EL (cell line): ENCODE measurements at regions not wholly inside any gene's neighbourhood (a gene's known extent, or its start where the extent isn't known, plus 50 kb on each side); places are given as distances from the start of the nearest gene placed in this dataset.
"Not testable (repeated sequence)": the region's sequence is repeated elsewhere in the genome, so short reads cannot be mapped to it uniquely, and the experiment has no call there.

ENCODE experiments used
- DNase-seq: peaks from one replicate; pipeline ENCODE4 v3.0.0-alpha.2; 2016

GRCh38 chr10:22824520-22824919 lies 103.3 kb upstream of the ARMC3 start:
- no peak for DNase-seq

GRCh38 chr10:22823109-22823508 lies 104.7 kb upstream of the ARMC3 start:
- DNase-seq: peak; percentile 93

- not testable (repeated sequence) for DNase-seq
These were observed 105.9 kb upstream of the ARMC3 start for GRCh38 chr10:22821921-22822320.

GRCh38 chr10:22821501-22821900 lies 106.4 kb upstream of the ARMC3 start:
- DNase-seq: peak; percentile 84

- DNase-seq: peak; percentile 95
These were observed 101.9 kb upstream of the PIP4K2A start for GRCh38 chr10:22816298-22816653.

GRCh38 chr10:22810643-22811465 lies 96.5 kb upstream of the PIP4K2A start:
- no peak for DNase-seq

- DNase-seq: no peak
These were observed 92.9 kb upstream of the PIP4K2A start for GRCh38 chr10:22807238-22807637.

GRCh38 chr10:22805304-22805703 lies 90.9 kb upstream of the PIP4K2A start:
- peak; percentile 80 for DNase-seq

GRCh38 chr10:22803261-22803885 lies 89.0 kb upstream of the PIP4K2A start:
- peak; percentile 83 for DNase-seq

GRCh38 chr10:22801785-22802184 lies 87.4 kb upstream of the PIP4K2A start:
- no peak for DNase-seq

- DNase-seq: not testable (repeated sequence)
These were observed 83.4 kb upstream of the PIP4K2A start for GRCh38 chr10:22797796-22798195.

GRCh38 chr10:22795546-22795945 lies 81.2 kb upstream of the PIP4K2A start:
- DNase-seq: no peak

- DNase-seq: no peak
These were observed 77.8 kb upstream of the PIP4K2A start for GRCh38 chr10:22792161-22792560.

GRCh38 chr10:22791665-22792064 lies 77.3 kb upstream of the PIP4K2A start:
- DNase-seq: no peak

GRCh38 chr10:22784668-22785067 lies 70.3 kb upstream of the PIP4K2A start:
- DNase-seq: no peak

GRCh38 chr10:22783807-22784206 lies 69.4 kb upstream of the PIP4K2A start:
- no peak for DNase-seq

- no peak for DNase-seq
These were observed 66.1 kb upstream of the PIP4K2A start for GRCh38 chr10:22780474-22780885.

GRCh38 chr10:22779331-22780019 lies 65.1 kb upstream of the PIP4K2A start:
- no peak for DNase-seq

GRCh38 chr10:22774102-22774501 lies 59.7 kb upstream of the PIP4K2A start:
- no peak for DNase-seq

GRCh38 chr10:22771631-22772030 lies 57.3 kb upstream of the PIP4K2A start:
- DNase-seq: not testable (repeated sequence)

GRCh38 chr10:22770270-22770669 lies 55.9 kb upstream of the PIP4K2A start:
- no peak for DNase-seq

- DNase-seq: no peak
These were observed 53.5 kb upstream of the PIP4K2A start for GRCh38 chr10:22767859-22768258.

- no peak for DNase-seq
These were observed 52.3 kb upstream of the PIP4K2A start for GRCh38 chr10:22766693-22767092.
